ENCODE measurements at regions not wholly inside any gene's neighbourhood (a gene's known extent, or its start where the extent isn't known, plus 50 kb on each side); places are given as distances from the start of the nearest gene placed in this dataset.

GRCh38 chr9:36744678-36745077 lies 172.0 kb downstream of the MELK start:
- Histone ChIP-seq H3K79me1 (ENCODE audit: insufficient read depth, low read depth, low read length, poor library complexity, severe bottlenecking) (no peaks in the 10 kb centered on the region), H3K4ac (ENCODE audit: low read depth, low read length) (no peak overlapping the region), H2BK15ac (ENCODE audit: low read depth, low read length) (no peak overlapping the region), H4K91ac (ENCODE audit: insufficient read length, low read depth, low read length) (no peak overlapping the region), H3K14ac (ENCODE audit: insufficient read depth, low read length) (no peak overlapping the region), H3K18ac (ENCODE audit: insufficient read length, low read depth, low read length) (no peak overlapping the region), H4K20me1 (ENCODE audit: control insufficient read depth, insufficient read depth, insufficient read length) (no peaks in the 10 kb centered on the region), H3K4me2 (ENCODE audit: insufficient read depth, insufficient read length, low read length) (no peak overlapping the region), H3T11ph (ENCODE audit: low read length) (no peak overlapping the region), H2BK12ac (ENCODE audit: insufficient read length, low read depth, low read length) (no peak overlapping the region), H4K8ac (replicated peaks; ENCODE audit: insufficient read length, low read depth, low read length) (no peak overlapping the region), H3K4me1 (ENCODE audit: insufficient read depth, low read length) (no peaks in the 10 kb centered on the region), H2BK5ac (ENCODE audit: insufficient read length, low read length) (no peak overlapping the region), H2AFZ (ENCODE audit: low read length) (no peak overlapping the region), H3K23ac (ENCODE audit: insufficient read length, low read depth, low read length) (no peak overlapping the region), H3K23me2 (ENCODE audit: insufficient read length, low read depth, low read length, poor library complexity, severe bottlenecking) (no peaks in the 10 kb centered on the region), H2AK5ac (ENCODE audit: insufficient read length, low read length) (no peak overlapping the region), H2BK120ac (ENCODE audit: low read depth, low read length, poor library complexity, severe bottlenecking) (no peak overlapping the region), H3K56ac (ENCODE audit: insufficient read length, low read depth, low read length) (no peak overlapping the region), H3K27me3 (ENCODE audit: insufficient read depth, low read length) (no peaks in the 10 kb centered on the region; the same call in 1 of the 2 replicates), H3K9ac (ENCODE audit: extremely low read depth, insufficient read length, low read length) (no peak overlapping the region), H3K79me2 (ENCODE audit: insufficient read depth, low read length) (no peaks in the 10 kb centered on the region), H3K27ac (ENCODE audit: insufficient read length, low read depth, low read length) (no peak overlapping the region), H4K5ac (ENCODE audit: insufficient read length, low read depth, low read length) (no peak overlapping the region), H3K9me3 (ENCODE audit: control insufficient read depth, low read depth, low read length) (no peaks in the 10 kb centered on the region), H2BK20ac (ENCODE audit: low read depth, low read length, poor library complexity, severe bottlenecking) (no peak overlapping the region)
- Mint-ChIP-seq H3K4me3 (no peak overlapping the region), H3K9me3 (no peaks in the 10 kb centered on the region), H3K4me1 (peaks cover 8 to 17% of the 10 kb centered on the region in 2 experiments; a peak in 3 of 4 replicates), H3K36me3 (ENCODE audit: insufficient read depth in 1 of 3, low read depth in 3 of 3) (no peaks in the 10 kb centered on the region), H3K27me3 (ENCODE audit: low read depth) (peaks cover 14% of the 10 kb centered on the region), H3K27ac (no peak overlapping the region)
- no CpG with 5 or more reads among the region's 3 CpGs for WGBS (ENCODE audit: extremely low coverage, insufficient read length, low lambda C conversion rate)
- TF ChIP-seq, protein P1, sequence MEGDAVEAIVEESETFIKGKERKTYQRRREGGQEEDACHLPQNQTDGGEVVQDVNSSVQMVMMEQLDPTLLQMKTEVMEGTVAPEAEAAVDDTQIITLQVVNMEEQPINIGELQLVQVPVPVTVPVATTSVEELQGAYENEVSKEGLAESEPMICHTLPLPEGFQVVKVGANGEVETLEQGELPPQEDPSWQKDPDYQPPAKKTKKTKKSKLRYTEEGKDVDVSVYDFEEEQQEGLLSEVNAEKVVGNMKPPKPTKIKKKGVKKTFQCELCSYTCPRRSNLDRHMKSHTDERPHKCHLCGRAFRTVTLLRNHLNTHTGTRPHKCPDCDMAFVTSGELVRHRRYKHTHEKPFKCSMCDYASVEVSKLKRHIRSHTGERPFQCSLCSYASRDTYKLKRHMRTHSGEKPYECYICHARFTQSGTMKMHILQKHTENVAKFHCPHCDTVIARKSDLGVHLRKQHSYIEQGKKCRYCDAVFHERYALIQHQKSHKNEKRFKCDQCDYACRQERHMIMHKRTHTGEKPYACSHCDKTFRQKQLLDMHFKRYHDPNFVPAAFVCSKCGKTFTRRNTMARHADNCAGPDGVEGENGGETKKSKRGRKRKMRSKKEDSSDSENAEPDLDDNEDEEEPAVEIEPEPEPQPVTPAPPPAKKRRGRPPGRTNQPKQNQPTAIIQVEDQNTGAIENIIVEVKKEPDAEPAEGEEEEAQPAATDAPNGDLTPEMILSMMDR (conservative IDR thresholded peaks at IDR 0.05), result no peak
- DNase-seq, result no peak

Measured in H9 (cell line).